H1 (cell line): ENCODE measurements at regions not wholly inside any gene's neighbourhood (a gene's known extent, or its start where the extent isn't known, plus 50 kb on each side); places are given as distances from the start of the nearest gene placed in this dataset.

ENCODE experiments used
- CTCF ChIA-PET: fragments of 300-600 bp; sonication (Branson Sonifier 250); formaldehyde crosslinking; loops from one replicate; lab custom pipeline; 2021; ENCODE audit not compliant: partially characterized antibody; lab: Charles Lee
- POLR2A ChIA-PET: fragments of 300-600 bp; sonication (Branson Sonifier 250); formaldehyde crosslinking; loops from one replicate; lab custom pipeline; 2021; ENCODE audit warnings: inconsistent platforms; ENCODE audit not compliant: partially characterized antibody; lab: Charles Lee
- DNase-seq, 2 experiments: peaks; one replicate each; pipeline versions ENCODE4 v3.0.0 to v3.0.0-alpha.2; 2010 to 2022; ENCODE audit warnings: low spot score in 2 of 2, low read depth in 1 of 2, mixed read lengths in 1 of 2
- FAIRE-seq: peaks from 2 replicates; lab custom pipeline; 2011; peaks lifted over from hg19 to GRCh38; lab: Jason Lieb, UNC
- H2AFZ ChIP-seq: 2 replicates; pipeline ENCODE4 v1.8.1; 2012; ENCODE audit warnings: low read length, inconsistent platforms
- H2AK5ac ChIP-seq: 2 replicates; pipeline ENCODE4 v1.6.1; 2013; ENCODE audit warnings: low read depth, low read length
- H2BK120ac ChIP-seq: replicated peaks from 2 replicates; pipeline ENCODE3; 2013; ENCODE audit warnings: low read depth, low read length, inconsistent platforms
- H2BK12ac ChIP-seq: 2 replicates; pipeline ENCODE4 v1.6.1; 2013; ENCODE audit warnings: low read depth, low read length
- H2BK15ac ChIP-seq: 2 replicates; pipeline ENCODE4 v1.6.1; 2013; ENCODE audit warnings: low read length
- H2BK20ac ChIP-seq: 2 replicates; pipeline ENCODE4 v1.6.1; 2013; ENCODE audit warnings: low read length
- H2BK5ac ChIP-seq: 2 replicates; pipeline ENCODE4 v1.6.1; 2013; ENCODE audit warnings: low read depth, low read length
- H3K14ac ChIP-seq: 2 replicates; pipeline ENCODE4 v1.6.1; 2013; ENCODE audit warnings: inconsistent platforms; ENCODE audit not compliant: insufficient read length
- H3K18ac ChIP-seq: 2 replicates; pipeline ENCODE4 v1.6.1; 2013; ENCODE audit warnings: low read length; ENCODE audit errors: extremely low read depth
- H3K23ac ChIP-seq: 2 replicates; pipeline ENCODE4 v1.6.1; 2013; ENCODE audit warnings: inconsistent platforms; ENCODE audit not compliant: insufficient read length
- H3K23me2 ChIP-seq: 2 replicates; pipeline ENCODE4 v1.6.1; 2013; ENCODE audit warnings: low read depth, low read length
- H3K27ac ChIP-seq: 2 replicates; pipeline ENCODE4 v1.6.1; 2011; ENCODE audit warnings: low read depth, low read length, inconsistent platforms
- H3K27me3 ChIP-seq, 4 experiments: replicated peaks in 1 of 4; 1 replicate in 1 of 4; 2 replicates in 3 of 4; pipeline versions ENCODE4 v1.6.1 to v1.8.1; 2011 to 2013; ENCODE audit warnings: low read length in 3 of 4, mild to moderate bottlenecking in 3 of 4, inconsistent platforms in 2 of 4, mixed read lengths in 2 of 4, moderate library complexity in 1 of 4; ENCODE audit not compliant: control insufficient read depth in 3 of 4, insufficient read depth in 3 of 4; ENCODE audit errors: extremely low read depth in 1 of 4
- H3K36me3 ChIP-seq, 4 experiments: 2 replicates each; pipeline versions ENCODE4 v1.6.1 to v1.8.1; 2011 to 2013; ENCODE audit warnings: mild to moderate bottlenecking in 4 of 4, low read length in 3 of 4, moderate library complexity in 2 of 4, control low read depth in 1 of 4, inconsistent platforms in 1 of 4; ENCODE audit not compliant: insufficient read depth in 4 of 4, control insufficient read depth in 2 of 4
- H3K4ac ChIP-seq: replicated peaks from 2 replicates; pipeline ENCODE3; 2013; ENCODE audit warnings: low read length, low read depth, mixed read lengths, inconsistent platforms; ENCODE audit not compliant: insufficient read length
- H3K4me1 ChIP-seq, 4 experiments: replicated peaks in 1 of 4; 1 replicate in 1 of 4; 2 replicates in 3 of 4; pipeline versions ENCODE4 v1.6.1 to v1.8.1; 2011 to 2013; ENCODE audit warnings: low read length in 3 of 4, inconsistent platforms in 2 of 4, mixed read lengths in 1 of 4; ENCODE audit not compliant: insufficient read depth in 4 of 4, control insufficient read depth in 3 of 4
- H3K4me2 ChIP-seq, 2 experiments: 2 replicates each; pipeline versions ENCODE4 v1.6.1 to v1.8.1; 2011 to 2013; ENCODE audit warnings: low read depth in 2 of 2, low read length in 2 of 2, control low read depth in 1 of 2, inconsistent platforms in 1 of 2, mild to moderate bottlenecking in 1 of 2; ENCODE audit not compliant: insufficient read depth in 1 of 2
- H3K4me3 ChIP-seq, 4 experiments: fragments of 200-600, 300-600 bp in 1 of 4; sonication (generic), shearing (Covaris generic), sonication (Bioruptor Twin) in 1 of 4; 2 replicates each; pipeline versions ENCODE4 v1.5.1 to v1.8.1; 2011 to 2016; ENCODE audit warnings: low read length in 4 of 4, low read depth in 3 of 4, control low read depth in 2 of 4, inconsistent platforms in 2 of 4, mild to moderate bottlenecking in 2 of 4, mixed read lengths in 1 of 4, moderate library complexity in 1 of 4; ENCODE audit not compliant: insufficient read depth in 2 of 4; ENCODE audit errors: extremely low read depth in 1 of 4
- H3K56ac ChIP-seq: replicated peaks from 2 replicates; pipeline ENCODE3; 2013; ENCODE audit warnings: low read depth, mild to moderate bottlenecking, mixed read lengths, low read length, inconsistent platforms; ENCODE audit not compliant: insufficient read length
- H3K79me1 ChIP-seq: 2 replicates; pipeline ENCODE4 v1.6.1; 2013; ENCODE audit warnings: low read depth, low read length, control low read depth
- H3K79me2 ChIP-seq, 2 experiments: 2 replicates each; pipeline versions ENCODE4 v1.6.1 to v1.8.1; 2012 to 2013; ENCODE audit warnings: low read length in 2 of 2, mild to moderate bottlenecking in 2 of 2, inconsistent platforms in 1 of 2; ENCODE audit not compliant: insufficient read depth in 2 of 2, control insufficient read depth in 1 of 2
- H3K9ac ChIP-seq, 4 experiments: replicated peaks in 1 of 4; 1 replicate in 1 of 4; 2 replicates in 3 of 4; pipeline versions ENCODE4 v1.6.1 to v1.8.1; 2011 to 2013; ENCODE audit warnings: low read depth in 3 of 4, low read length in 3 of 4, control low read depth in 2 of 4, mild to moderate bottlenecking in 2 of 4, moderate library complexity in 2 of 4, inconsistent platforms in 1 of 4; ENCODE audit errors: extremely low read depth in 1 of 4
- H3K9me3 ChIP-seq, 2 experiments: 2 replicates each; pipeline versions ENCODE4 v1.6.1 to v1.8.1; 2012 to 2013; ENCODE audit warnings: mild to moderate bottlenecking in 2 of 2, moderate library complexity in 2 of 2, control low read depth in 1 of 2, inconsistent platforms in 1 of 2, low read depth in 1 of 2, low read length in 1 of 2, mixed read lengths in 1 of 2; ENCODE audit not compliant: insufficient read depth in 2 of 2
- H4K20me1 ChIP-seq, 2 experiments: replicated peaks in 1 of 2; 2 replicates each; pipeline versions ENCODE3 to v1.8.1; 2011 to 2013; ENCODE audit warnings: inconsistent platforms in 2 of 2, low read length in 2 of 2, mild to moderate bottlenecking in 1 of 2; ENCODE audit not compliant: insufficient read depth in 2 of 2, control insufficient read depth in 1 of 2
- H4K5ac ChIP-seq: 2 replicates; pipeline ENCODE4 v1.6.1; 2013; ENCODE audit warnings: low read length, low read depth, mixed read lengths, inconsistent platforms; ENCODE audit not compliant: insufficient read length
- H4K8ac ChIP-seq: 2 replicates; pipeline ENCODE4 v1.8.0; 2013; ENCODE audit warnings: mild to moderate bottlenecking, moderate library complexity, low read length, inconsistent platforms; ENCODE audit not compliant: insufficient read depth; ENCODE audit errors: extremely low read depth
- H4K91ac ChIP-seq: replicated peaks from 2 replicates; pipeline ENCODE3; 2013; ENCODE audit warnings: low read length, mixed read lengths, inconsistent platforms; ENCODE audit not compliant: insufficient read length
- ASH2L ChIP-seq: fragments of 200-600, 300-600 bp; sonication (generic); IDR thresholded peaks from one replicate; pipeline ENCODE4 v1.7.1; 2017; ENCODE audit warnings: low read length
- CEBPB ChIP-seq: IDR thresholded peaks from 2 replicates; pipeline ENCODE4 v1.6.1; 2012; ENCODE audit warnings: low read depth, low read length
- CREB1 ChIP-seq: IDR thresholded peaks from 2 replicates; pipeline ENCODE4 v1.6.1; 2012; ENCODE audit warnings: inconsistent platforms
- GTF2F1 ChIP-seq: IDR thresholded peaks from 2 replicates; pipeline ENCODE4 v1.6.1; 2012; ENCODE audit warnings: low read depth, low read length, improper control_type of control experiment, borderline replicate concordance
- JUN ChIP-seq: IDR thresholded peaks from 2 replicates; pipeline ENCODE4 v1.6.1; 2011; ENCODE audit warnings: low read depth, mild to moderate bottlenecking, improper control_type of control experiment, low read length
- KDM5A ChIP-seq: fragments of 200-600 bp; IDR thresholded peaks from 2 replicates; pipeline ENCODE4 v1.7.1; 2012; ENCODE audit warnings: mild to moderate bottlenecking, low read length, inconsistent platforms, mixed read lengths
- NANOG ChIP-seq: IDR thresholded peaks from 2 replicates; pipeline ENCODE4 v1.6.1; 2011; ENCODE audit warnings: low read length, low read depth, mild to moderate bottlenecking, inconsistent platforms; ENCODE audit not compliant: insufficient read depth, poor library complexity, severe bottlenecking
- RXRA ChIP-seq: IDR thresholded peaks from 2 replicates; pipeline ENCODE4 v1.6.1; 2011; ENCODE audit warnings: low read depth, mild to moderate bottlenecking, low read length, moderate library complexity; ENCODE audit not compliant: insufficient read depth
- SIN3A ChIP-seq, 2 experiments: IDR thresholded peaks in 1 of 2; conservative IDR thresholded peaks in 1 of 2; 2 replicates each; pipeline ENCODE4 v1.6.1; 2011 to 2012; ENCODE audit warnings: low read length in 2 of 2, improper control_type of control experiment in 1 of 2, low read depth in 1 of 2, mild to moderate bottlenecking in 1 of 2
- SIX5 ChIP-seq: IDR thresholded peaks from 2 replicates; pipeline ENCODE4 v1.6.1; 2011; ENCODE audit warnings: mild to moderate bottlenecking, low read depth, low read length
- TAF1 ChIP-seq: IDR thresholded peaks from 2 replicates; pipeline ENCODE4 v1.6.1; 2011; ENCODE audit warnings: mild to moderate bottlenecking, low read depth, low read length
- TEAD4 ChIP-seq: IDR thresholded peaks from 2 replicates; pipeline ENCODE4 v1.6.1; 2012; ENCODE audit warnings: low read depth, low read length, inconsistent platforms, mixed read lengths
- WGBS, 2 experiments: shearing (Covaris generic) in 1 of 2; methylation state at CpG; one replicate each; pipeline versions ENCODE4 v1.1.6 to v1.1.7; 2013 to 2015; ENCODE audit warnings: low lambda C conversion rate in 2 of 2, mixed read lengths in 2 of 2, inconsistent platforms in 1 of 2, low coverage in 1 of 2, missing lambda C conversion rate in 1 of 2; ENCODE audit not compliant: insufficient replicate concordance in 2 of 2, insufficient coverage in 1 of 2, insufficient read length in 1 of 2; ENCODE audit errors: extremely low coverage in 1 of 2, missing lambda C conversion rate in 1 of 2; 5-methylcytosine and 5-hydroxymethylcytosine counted together

DNA sequence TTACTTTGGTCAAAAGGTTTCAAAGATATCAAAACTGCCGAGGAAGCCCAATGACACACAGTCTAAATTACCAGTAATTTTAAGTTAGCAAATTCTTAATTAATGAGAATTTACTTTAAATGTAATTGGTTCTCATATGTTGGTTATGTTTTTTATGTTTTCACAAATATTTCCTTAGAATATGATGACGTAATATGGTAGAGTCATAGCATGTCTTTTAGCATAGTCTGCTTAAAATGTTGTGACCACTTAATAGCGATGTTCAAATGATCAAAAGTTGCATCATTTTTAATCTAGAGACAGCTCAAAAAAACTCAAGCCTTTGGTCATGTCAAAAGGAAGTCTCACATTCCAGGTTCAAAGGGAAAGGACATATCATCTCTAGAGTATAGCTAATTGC is 123.3 kb upstream of the ST6GAL2 start:
- no peak for FAIRE-seq
- WGBS, 2 experiments, result 86% methylated on average over 3 of the region's 3 CpGs; no CpG with 5 or more reads in 1 of the 2 experiments
- CTCF ChIA-PET, result no interaction called here

More for the DNA sequence above, 123.3 kb upstream of the ST6GAL2 start:
- no peak overlapping the region for H3K9ac ChIP-seq
- no peak overlapping the region for H4K8ac ChIP-seq
- no peak overlapping the region for H3K4me2 ChIP-seq
- no peak for DNase-seq
- H3K9me3 ChIP-seq, result no peaks in the 10 kb centered on the region
- no peak overlapping the region for H2BK120ac ChIP-seq
- TF ChIP-seq ASH2L (no peak), TEAD4 (no peak), NANOG (no peak), SIN3A (conservative IDR thresholded peaks at IDR 0.05 in 1 of 2, IDR thresholded peaks at IDR 0.05 in 1 of 2; ENCODE audit: low read depth in 1 of 2, low read length in 2 of 2) (no peak), CEBPB (no peak), GTF2F1 (no peak), SIX5 (no peak), RXRA (no peak), JUN (no peak), KDM5A (no peak), TAF1 (no peak), CREB1 (no peak)
- H2BK20ac ChIP-seq, result no peak overlapping the region
- H3K4me3 ChIP-seq, result no peak overlapping the region
- H3K14ac ChIP-seq, result no peak overlapping the region
- H3K23me2 ChIP-seq, result no peaks in the 10 kb centered on the region
- no peaks in the 10 kb centered on the region for H4K20me1 ChIP-seq
- no peak overlapping the region for H2BK15ac ChIP-seq
- H4K91ac ChIP-seq, result no peak overlapping the region
- no peaks in the 10 kb centered on the region for H3K4me1 ChIP-seq
- no peaks in the 10 kb centered on the region for H3K79me2 ChIP-seq
- no peak overlapping the region for H2AFZ ChIP-seq
- H3K23ac ChIP-seq, result no peak overlapping the region
- H3K27me3 ChIP-seq, result no peaks in the 10 kb centered on the region
- no peak overlapping the region for H2BK12ac ChIP-seq
- H3K79me1 ChIP-seq, result no peaks in the 10 kb centered on the region
- no peak overlapping the region for H2BK5ac ChIP-seq
- no peak overlapping the region for H3K4ac ChIP-seq
- no peak overlapping the region for H2AK5ac ChIP-seq
- H3K27ac ChIP-seq, result no peak overlapping the region
- POLR2A ChIA-PET, result no interaction called here
- H3K18ac ChIP-seq, result no peak overlapping the region
- no peak overlapping the region for H3K56ac ChIP-seq
- H4K5ac ChIP-seq, result no peak overlapping the region
- H3K36me3 ChIP-seq, result no peaks in the 10 kb centered on the region
